ENCODE measurements at regions not wholly inside any gene's neighbourhood (a gene's known extent, or its start where the extent isn't known, plus 50 kb on each side); places are given as distances from the start of the nearest gene placed in this dataset.

- TF ChIP-seq CTCF (IDR thresholded peaks at IDR 0.05) (no peak), POLR2A (IDR thresholded peaks at IDR 0.05) (no peak)
Observed at GRCh38 chr1:221910222-221910621, 168.3 kb upstream of the DUSP10 start.
